HG03378 (cell line): ENCODE measurements at regions not wholly inside any gene's neighbourhood (a gene's known extent, or its start where the extent isn't known, plus 50 kb on each side); places are given as distances from the start of the nearest gene placed in this dataset.
"Not testable (repeated sequence)": the region's sequence is repeated elsewhere in the genome, so short reads cannot be mapped to it uniquely, and the experiment has no call there.

ENCODE experiments used
- ATAC-seq: cut with Tn5 transposase; IDR thresholded peaks from one replicate; pipeline ENCODE4 v1.9.1; 2021; ENCODE audit warnings: mild to moderate bottlenecking, moderate library complexity; ENCODE audit not compliant: unreplicated experiment

- ATAC-seq = peak; percentile 53
Measured at GRCh38 chr4:72205298-72205697, 173.5 kb downstream of the NPFFR2 start.

GRCh38 chr4:72205831-72206230 is 174.0 kb downstream of the NPFFR2 start:
- no peak for ATAC-seq

- ATAC-seq = no peak
Measured at GRCh38 chr4:72207196-72207595, 175.4 kb downstream of the NPFFR2 start.

DNA sequence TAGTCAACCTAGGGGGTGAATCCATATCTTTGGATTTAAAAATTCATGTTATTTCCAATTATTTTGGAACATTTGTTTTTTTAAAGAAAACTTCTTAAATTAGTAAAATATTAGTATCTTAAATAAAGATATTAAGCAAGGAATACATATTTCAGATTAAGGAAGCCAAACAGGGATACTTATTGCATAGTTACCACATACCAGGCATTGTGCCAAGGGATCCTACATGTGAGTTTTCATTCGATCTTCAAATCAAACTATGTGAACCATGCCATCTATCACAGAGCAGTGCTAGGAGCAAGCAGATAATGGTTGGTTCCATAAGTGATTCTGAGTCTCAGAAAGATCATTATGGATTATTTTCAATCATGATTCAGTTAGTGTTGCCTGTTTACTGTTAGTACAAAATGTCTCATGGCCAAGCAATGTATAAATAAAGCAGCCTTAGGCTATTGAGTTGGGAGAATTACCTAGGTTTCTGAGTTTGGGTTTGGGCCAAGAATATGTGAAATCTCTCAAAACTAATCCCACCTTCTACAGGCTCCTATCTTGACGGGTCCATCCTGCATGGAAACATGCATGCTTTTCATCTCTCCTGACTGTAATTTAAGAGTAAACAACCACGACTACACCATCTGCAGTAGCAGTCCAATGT is 176.7 kb downstream of the NPFFR2 start:
- ATAC-seq = no peak

DNA sequence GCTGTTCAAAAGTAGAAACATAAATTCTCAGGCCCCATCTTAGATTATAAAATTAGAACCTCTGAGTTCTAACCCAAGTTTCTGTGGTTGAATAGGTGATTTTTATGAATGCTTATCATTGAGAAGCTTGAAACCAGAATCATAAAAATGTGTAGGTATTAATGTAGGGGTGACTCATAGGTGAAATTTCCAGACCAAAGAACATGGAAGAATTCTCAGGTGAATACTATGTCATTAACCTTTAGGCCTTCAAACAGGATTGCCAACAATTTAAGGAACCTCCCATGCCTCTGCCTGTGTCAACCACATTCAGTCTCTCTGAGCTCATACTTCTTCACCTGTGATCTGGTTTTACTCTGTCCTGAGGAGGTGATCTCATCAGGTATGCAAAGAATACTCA is 177.8 kb downstream of the NPFFR2 start:
- ATAC-seq = peak; percentile 70

DNA sequence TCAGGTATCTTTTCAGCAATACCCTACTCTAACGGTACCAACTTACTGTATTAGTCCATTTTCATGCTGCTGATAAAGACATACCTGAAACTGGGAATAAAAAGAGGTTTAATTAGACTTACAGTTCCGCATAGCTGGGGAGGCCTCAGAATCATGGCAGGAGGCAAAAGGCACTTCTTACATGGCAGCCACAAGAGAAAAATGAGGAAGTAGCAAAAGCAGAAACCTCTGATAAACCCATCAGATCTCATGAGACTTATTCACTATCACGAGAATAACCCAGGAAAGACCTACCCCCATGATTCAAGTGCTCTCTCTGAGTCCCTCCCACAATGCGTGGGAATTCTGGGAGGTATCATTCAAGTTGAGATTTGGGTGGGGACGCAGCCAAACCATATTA is 182.0 kb downstream of the NPFFR2 start:
- ATAC-seq = not testable (repeated sequence)

DNA sequence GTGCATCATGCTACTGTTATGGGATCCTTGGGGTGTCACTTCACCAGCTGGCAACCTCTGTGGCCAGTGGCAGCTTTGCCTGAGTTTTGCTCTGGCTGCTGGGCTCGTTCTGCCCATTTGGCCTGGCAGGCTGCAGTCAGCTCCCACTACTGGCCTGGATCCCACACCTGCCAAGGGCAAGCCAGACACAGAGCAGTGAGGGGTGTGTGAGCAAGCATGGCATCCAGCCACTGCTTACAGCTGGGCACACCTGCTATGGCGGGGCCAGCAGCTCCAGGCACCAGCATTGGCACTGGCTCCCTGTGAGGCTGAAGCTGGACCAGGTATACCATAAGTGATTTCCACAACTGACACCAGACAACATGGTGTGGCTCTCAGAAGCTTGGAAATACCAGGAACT is 183.4 kb downstream of the NPFFR2 start:
- no peak for ATAC-seq

- no peak for ATAC-seq
Measured at GRCh38 chr4:72216539-72217277, 184.9 kb downstream of the NPFFR2 start.

GRCh38 chr4:72218953-72219352 is 187.2 kb downstream of the NPFFR2 start:
- ATAC-seq = no peak
